GM12878 (cell line): ENCODE measurements at regions not wholly inside any gene's neighbourhood (a gene's known extent, or its start where the extent isn't known, plus 50 kb on each side); places are given as distances from the start of the nearest gene placed in this dataset.

ENCODE experiments used
- CBX5 ChIP-seq: sonication (generic); IDR thresholded peaks from 2 replicates; pipeline ENCODE4 v1.6.1; 2016; ENCODE audit warnings: low read depth, moderate library complexity, mild to moderate bottlenecking, inconsistent platforms
- CEBPZ ChIP-seq: fragments of 150-350 bp; IDR thresholded peaks from 2 replicates; pipeline ENCODE4 v1.6.1; 2016; ENCODE audit warnings: low read depth, low read length
- CTCF ChIP-seq, 3 experiments: IDR thresholded peaks in 2 of 3; conservative IDR thresholded peaks in 1 of 3; 2 replicates each; pipeline ENCODE4 v1.5.1; 2011; ENCODE audit warnings: low read depth in 3 of 3, low read length in 3 of 3, mild to moderate bottlenecking in 3 of 3, control low read depth in 2 of 3, moderate library complexity in 2 of 3, inconsistent platforms in 1 of 3, mixed read lengths in 1 of 3; ENCODE audit not compliant: control insufficient read depth in 2 of 3, insufficient read depth in 1 of 3; ENCODE audit errors: extremely low read depth in 1 of 3
- EP300 ChIP-seq, 2 experiments: fragments of 150-350 bp in 1 of 2; IDR thresholded peaks; 2 replicates each; pipeline ENCODE4 v1.6.1; 2011 to 2012; ENCODE audit warnings: low read depth in 2 of 2, low read length in 2 of 2, borderline replicate concordance in 1 of 2, improper control_type of control experiment in 1 of 2, inconsistent platforms in 1 of 2; ENCODE audit not compliant: control insufficient read depth in 1 of 2
- MAX ChIP-seq: IDR thresholded peaks from 2 replicates; pipeline ENCODE4 v1.6.1; 2012; ENCODE audit warnings: low read depth, low read length, improper control_type of control experiment
- SMC3 ChIP-seq: IDR thresholded peaks from 2 replicates; pipeline ENCODE4 v1.6.1; 2011; ENCODE audit warnings: low read length, improper control_type of control experiment, borderline replicate concordance

- TF ChIP-seq SMC3 (no peak), CBX5 (no peak), MAX (no peak), EP300 (IDR thresholded peaks at IDR 0.05; ENCODE audit: borderline replicate concordance in 1 of 2, control insufficient read depth in 1 of 2, low read depth in 2 of 2, low read length in 2 of 2) (no peak), CEBPZ (no peak), CTCF (IDR thresholded peaks at IDR 0.05 in 2 of 3, conservative IDR thresholded peaks at IDR 0.05 in 1 of 3; ENCODE audit: control insufficient read depth in 2 of 3, extremely low read depth in 1 of 3, insufficient read depth in 1 of 3, low read depth in 3 of 3, low read length in 3 of 3) (no peak)
Observed at GRCh38 chr10:44083719-44084400, 301.0 kb downstream of the CXCL12 start.
